Neural progenitor cell (in vitro differentiated cells): ENCODE measurements at regions not wholly inside any gene's neighbourhood (a gene's known extent, or its start where the extent isn't known, plus 50 kb on each side); places are given as distances from the start of the nearest gene placed in this dataset.
"Not testable (repeated sequence)": the region's sequence is repeated elsewhere in the genome, so short reads cannot be mapped to it uniquely, and the experiment has no call there.

Source experiments
- DNase-seq: peaks from one replicate; pipeline ENCODE4 v3.0.0-alpha.2; 2016; ENCODE audit warnings: low spot score
- H2AFZ ChIP-seq: fragments of 200-600 bp; sonication (generic); replicated peaks from 2 replicates; pipeline ENCODE4 v1.6.1; 2016; ENCODE audit warnings: antibody characterized with exemption
- H3F3A ChIP-seq: fragments of 200-600 bp; sonication (generic); 2 replicates; pipeline ENCODE4 v1.6.1; 2016; ENCODE audit warnings: antibody characterized with exemption, low read depth
- H3K27ac ChIP-seq: fragments of 200-600 bp; sonication (generic); 2 replicates; pipeline ENCODE4 v1.5.1; 2016; ENCODE audit warnings: mild to moderate bottlenecking
- H3K27me3 ChIP-seq: fragments of 200-600 bp; sonication (generic); 2 replicates; pipeline ENCODE4 v1.6.1; 2016; ENCODE audit warnings: mild to moderate bottlenecking, moderate library complexity
- H3K36me3 ChIP-seq: fragments of 200-600 bp; sonication (generic); 2 replicates; pipeline ENCODE4 v1.5.1; 2016
- H3K4me1 ChIP-seq: fragments of 200-600 bp; sonication (generic); 2 replicates; pipeline ENCODE4 v1.6.1; 2016; ENCODE audit warnings: mixed run types
- H3K4me2 ChIP-seq: fragments of 200-600 bp; sonication (generic); 2 replicates; pipeline ENCODE4 v1.6.1; 2016
- H3K4me3 ChIP-seq: fragments of 200-600 bp; sonication (generic); 2 replicates; pipeline ENCODE4 v1.5.1; 2016
- H3K79me2 ChIP-seq: fragments of 200-600 bp; sonication (generic); 2 replicates; pipeline ENCODE4 v1.6.1; 2016; ENCODE audit warnings: low read depth
- H3K9ac ChIP-seq: fragments of 200-600 bp; sonication (generic); 2 replicates; pipeline ENCODE4 v1.6.1; 2016
- H3K9me3 ChIP-seq: fragments of 200-600 bp; sonication (generic); 2 replicates; pipeline ENCODE4 v1.5.1; 2016; ENCODE audit warnings: low read depth
- H4K20me1 ChIP-seq: fragments of 200-600 bp; sonication (generic); 2 replicates; pipeline ENCODE4 v1.6.1; 2016; ENCODE audit warnings: low read depth
- H3K27ac Mint-ChIP-seq: 3 replicates; pipeline ENCODE4 v1.8.0; 2021; ENCODE audit warnings: mixed read lengths
- H3K27me3 Mint-ChIP-seq: 2 replicates; pipeline ENCODE4 v1.8.0; 2022; ENCODE audit warnings: low read depth, mild to moderate bottlenecking, inconsistent platforms, moderate library complexity, mixed read lengths; ENCODE audit not compliant: insufficient read depth
- H3K36me3 Mint-ChIP-seq: 3 replicates; pipeline ENCODE4 v1.8.0; 2021; ENCODE audit warnings: mixed read lengths
- H3K4me1 Mint-ChIP-seq: 3 replicates; pipeline ENCODE4 v1.8.0; 2021; ENCODE audit warnings: mixed read lengths
- H3K4me3 Mint-ChIP-seq: 3 replicates; pipeline ENCODE4 v1.8.0; 2021; ENCODE audit warnings: mild to moderate bottlenecking, moderate library complexity, mixed read lengths
- H3K9me3 Mint-ChIP-seq: 3 replicates; pipeline ENCODE4 v1.8.0; 2020; ENCODE audit warnings: mixed read lengths
- CTCF ChIP-seq: fragments of 200-600 bp; sonication (generic); IDR thresholded peaks from 2 replicates; pipeline ENCODE4 v1.5.1; 2017; ENCODE audit warnings: antibody characterized with exemption, mild to moderate bottlenecking
- EZH2 ChIP-seq: fragments of 200-600 bp; sonication (generic); IDR thresholded peaks from 2 replicates; pipeline ENCODE4 v1.6.1; 2017; ENCODE audit warnings: antibody characterized with exemption, mild to moderate bottlenecking, moderate library complexity
- EZH2phosphoT487 ChIP-seq: fragments of 200-600 bp; sonication (generic); IDR thresholded peaks from 2 replicates; pipeline ENCODE4 v1.6.1; 2017; ENCODE audit warnings: antibody characterized with exemption

DNA sequence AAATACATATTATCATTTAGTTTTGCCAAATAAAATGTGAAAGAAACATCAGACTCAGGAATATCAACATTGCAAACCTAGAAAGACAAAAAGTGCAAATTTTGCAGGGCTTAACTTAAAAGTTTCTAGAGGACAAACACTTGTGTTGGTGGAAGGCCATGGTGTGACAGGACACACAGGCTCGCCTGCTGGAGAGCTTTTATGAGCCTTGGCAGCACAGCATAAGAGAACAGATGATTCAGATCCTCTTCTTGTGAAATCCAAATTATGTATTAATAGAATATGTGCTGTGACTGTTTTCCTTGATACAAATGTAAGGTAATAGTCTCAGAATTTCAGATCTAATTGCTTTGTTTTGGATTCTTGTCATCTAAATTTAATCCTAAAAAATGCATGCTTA lies 72.9 kb upstream of the ABCB5 start:
- no peaks in the 10 kb centered on the region for H3K36me3 ChIP-seq
- H3K9me3 Mint-ChIP-seq = peaks cover 17% of the 10 kb centered on the region
- H3K9ac ChIP-seq = no peak overlapping the region
- no peaks in the 10 kb centered on the region for H3F3A ChIP-seq
- no peak overlapping the region for H3K4me2 ChIP-seq
- no peak for TF ChIP-seq EZH2
- TF ChIP-seq EZH2phosphoT487 = no peak
- no peak for TF ChIP-seq CTCF
- H3K36me3 Mint-ChIP-seq = peaks cover 2% of the 10 kb centered on the region
- no peaks in the 10 kb centered on the region for H3K27me3 ChIP-seq
- H3K4me3 ChIP-seq = no peak overlapping the region
- no peaks in the 10 kb centered on the region for H3K9me3 ChIP-seq
- no peak overlapping the region for H3K27ac ChIP-seq
- H3K79me2 ChIP-seq = no peaks in the 10 kb centered on the region
- no peak overlapping the region for H2AFZ ChIP-seq
- H4K20me1 ChIP-seq = no peaks in the 10 kb centered on the region
- H3K27me3 Mint-ChIP-seq = peaks cover 2% of the 10 kb centered on the region
- no peak overlapping the region for H3K4me3 Mint-ChIP-seq
- no peak for DNase-seq
- H3K27ac Mint-ChIP-seq = no peak overlapping the region
- no peaks in the 10 kb centered on the region for H3K4me1 Mint-ChIP-seq
- no peaks in the 10 kb centered on the region for H3K4me1 ChIP-seq

DNA sequence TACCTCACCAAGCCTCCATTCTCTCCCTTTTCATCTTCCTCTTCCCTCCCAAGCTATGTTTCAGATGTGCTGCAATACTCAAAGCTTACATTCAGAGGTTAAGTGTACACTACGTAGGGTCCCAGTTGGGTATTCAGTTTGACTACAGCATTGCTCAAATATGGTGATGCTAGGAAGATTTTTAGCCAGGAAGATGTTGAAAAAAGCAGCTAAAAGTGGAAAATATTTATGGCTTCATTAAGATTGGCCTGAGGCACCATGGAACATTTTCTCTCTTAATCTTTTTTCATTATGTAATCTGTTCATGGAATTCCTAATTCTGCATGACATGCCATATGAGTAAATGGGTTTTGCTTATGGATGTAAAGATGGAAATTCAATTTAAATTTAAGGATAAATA lies 72.0 kb upstream of the ABCB5 start:
- Histone ChIP-seq H4K20me1 (no peaks in the 10 kb centered on the region), H3K4me3 (no peak overlapping the region), H3K36me3 (no peaks in the 10 kb centered on the region), H3K4me1 (no peaks in the 10 kb centered on the region), H3K27ac (no peak overlapping the region), H3K79me2 (no peaks in the 10 kb centered on the region), H3K27me3 (no peaks in the 10 kb centered on the region), H3K9me3 (no peaks in the 10 kb centered on the region), H2AFZ (no peak overlapping the region), H3F3A (no peaks in the 10 kb centered on the region), H3K9ac (no peak overlapping the region), H3K4me2 (no peak overlapping the region)
- H3K27ac Mint-ChIP-seq = no peak overlapping the region
- no peaks in the 10 kb centered on the region for H3K4me1 Mint-ChIP-seq
- no peak overlapping the region for H3K4me3 Mint-ChIP-seq
- DNase-seq = no peak
- no peak for TF ChIP-seq EZH2phosphoT487
- no peak for TF ChIP-seq EZH2
- no peak for TF ChIP-seq CTCF
- H3K9me3 Mint-ChIP-seq = peaks cover 17% of the 10 kb centered on the region
- H3K27me3 Mint-ChIP-seq = peaks cover 2% of the 10 kb centered on the region
- peaks cover 2% of the 10 kb centered on the region for H3K36me3 Mint-ChIP-seq

GRCh38 chr7:20545016-20545415 lies 70.5 kb upstream of the ABCB5 start:
- Mint-ChIP-seq H3K27ac (no peak overlapping the region), H3K36me3 (peaks cover 2% of the 10 kb centered on the region), H3K9me3 (peaks cover 13% of the 10 kb centered on the region), H3K27me3 (peaks cover 2% of the 10 kb centered on the region), H3K4me3 (no peak overlapping the region), H3K4me1 (no peaks in the 10 kb centered on the region)
- Histone ChIP-seq H3K27me3 (no peaks in the 10 kb centered on the region), H4K20me1 (no peaks in the 10 kb centered on the region), H3K9ac (no peak overlapping the region), H3K79me2 (no peaks in the 10 kb centered on the region), H3K36me3 (no peaks in the 10 kb centered on the region), H3K27ac (no peak overlapping the region), H3K4me2 (no peak overlapping the region), H3K4me3 (no peak overlapping the region), H3K4me1 (no peaks in the 10 kb centered on the region), H3K9me3 (no peaks in the 10 kb centered on the region), H3F3A (no peaks in the 10 kb centered on the region), H2AFZ (no peak overlapping the region)
- no peak for TF ChIP-seq CTCF
- DNase-seq = no peak

DNA sequence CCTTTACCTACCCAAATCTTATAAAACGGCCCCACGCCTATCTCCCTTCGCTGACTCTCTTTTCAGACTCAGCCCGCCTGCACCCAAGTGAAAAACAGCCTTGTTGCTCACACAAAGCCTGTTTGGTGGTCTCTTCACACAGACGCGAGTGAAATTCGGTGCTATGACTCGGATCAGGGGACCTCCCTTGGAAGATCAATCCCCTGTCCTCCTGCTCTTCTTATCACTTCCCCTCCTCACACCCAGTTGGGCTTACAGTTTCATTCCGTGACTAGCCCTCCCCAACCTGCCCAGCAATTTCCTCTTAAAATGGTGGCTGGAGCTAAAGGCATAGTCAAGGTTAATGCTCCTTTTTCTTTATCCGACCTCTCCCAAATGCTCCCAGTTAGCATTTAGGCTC lies 68.5 kb upstream of the ABCB5 start:
- not testable (repeated sequence) for H3K27ac ChIP-seq, H3K36me3 Mint-ChIP-seq, H3K4me3 Mint-ChIP-seq, H3K4me2 ChIP-seq, H2AFZ ChIP-seq, H3K27me3 ChIP-seq, H3K4me1 ChIP-seq, H3K9me3 ChIP-seq, H3K9ac ChIP-seq, H3F3A ChIP-seq, H4K20me1 ChIP-seq, DNase-seq, H3K27me3 Mint-ChIP-seq, H3K27ac Mint-ChIP-seq, H3K4me3 ChIP-seq, H3K79me2 ChIP-seq, H3K9me3 Mint-ChIP-seq, H3K4me1 Mint-ChIP-seq, H3K36me3 ChIP-seq
